OCI-LY3 (cell line): ENCODE measurements at regions not wholly inside any gene's neighbourhood (a gene's known extent, or its start where the extent isn't known, plus 50 kb on each side); places are given as distances from the start of the nearest gene placed in this dataset.

Source experiments
- H2AFZ ChIP-seq: fragments of 200-600, 300-600 bp; shearing (Covaris generic); 2 replicates; pipeline ENCODE4 v1.6.0; 2014; ENCODE audit warnings: antibody characterized with exemption, low read depth, low read length
- H3K27ac ChIP-seq: fragments of 200-600, 300-600 bp; sonication (generic); 2 replicates; pipeline ENCODE4 v1.5.1; 2014; ENCODE audit warnings: mild to moderate bottlenecking, low read length, moderate library complexity, mixed read lengths
- H3K27me3 ChIP-seq: fragments of 200-600, 300-600 bp; sonication (generic); 2 replicates; pipeline ENCODE4 v1.6.1; 2014; ENCODE audit warnings: low read depth, low read length, mixed read lengths
- H3K36me3 ChIP-seq: fragments of 200-600, 300-600 bp; sonication (generic); replicated peaks from 2 replicates; pipeline ENCODE3; 2014; ENCODE audit warnings: low read depth, low read length, mixed read lengths
- H3K4me1 ChIP-seq: fragments of 300-600, 200-600 bp; sonication (generic); 2 replicates; pipeline ENCODE4 v1.6.1; 2014; ENCODE audit warnings: low read length, mixed read lengths
- H3K4me2 ChIP-seq: fragments of 200-600, 300-600 bp; sonication (generic); 2 replicates; pipeline ENCODE4 v1.6.1; 2014; ENCODE audit warnings: low read length, mixed read lengths
- H3K4me3 ChIP-seq: fragments of 300-600, 200-600 bp; sonication (generic); 2 replicates; pipeline ENCODE4 v1.5.1; 2014; ENCODE audit warnings: antibody characterized with exemption, mild to moderate bottlenecking, low read length, moderate library complexity
- H3K79me2 ChIP-seq: fragments of 300-600, 200-600 bp; shearing (Covaris generic); 2 replicates; pipeline ENCODE4 v1.6.1; 2014; ENCODE audit warnings: mild to moderate bottlenecking, low read length, mixed read lengths
- H3K9ac ChIP-seq: fragments of 300-600, 200-600 bp; shearing (Covaris generic); 2 replicates; pipeline ENCODE4 v1.6.0; 2014; ENCODE audit warnings: mild to moderate bottlenecking, low read length, moderate library complexity
- H3K9me3 ChIP-seq: fragments of 200-600, 300-600 bp; shearing (Covaris generic); 2 replicates; pipeline ENCODE4 v1.6.1; 2014; ENCODE audit warnings: low read length, mixed read lengths; ENCODE audit not compliant: insufficient read depth
- H4K20me1 ChIP-seq: fragments of 200-600, 300-600 bp; sonication (generic); 2 replicates; pipeline ENCODE4 v1.6.1; 2016; ENCODE audit warnings: low read length, mixed read lengths; ENCODE audit not compliant: insufficient read depth
- CTCF ChIP-seq: fragments of 200-600, 300-600 bp; sonication (generic); IDR thresholded peaks from 2 replicates; pipeline ENCODE4 v1.5.1; 2014; ENCODE audit warnings: antibody characterized with exemption, low read length, low read depth
- EZH2phosphoT487 ChIP-seq: fragments of 200-600 bp; shearing (Covaris generic); IDR thresholded peaks from 2 replicates; pipeline ENCODE4 v1.6.1; 2018; ENCODE audit warnings: antibody characterized with exemption, mixed run types, low read depth

GRCh38 chr2:6667326-6667725 is 198.4 kb downstream of the CMPK2 start:
- TF ChIP-seq EZH2phosphoT487, result no peak
- no peak for TF ChIP-seq CTCF
- no peak overlapping the region for H3K4me2 ChIP-seq
- no peak overlapping the region for H2AFZ ChIP-seq
- H3K4me3 ChIP-seq, result no peak overlapping the region
- no peaks in the 10 kb centered on the region for H4K20me1 ChIP-seq
- H3K27ac ChIP-seq, result no peak overlapping the region
- no peaks in the 10 kb centered on the region for H3K9me3 ChIP-seq
- no peaks in the 10 kb centered on the region for H3K79me2 ChIP-seq
- H3K4me1 ChIP-seq, result no peaks in the 10 kb centered on the region
- H3K36me3 ChIP-seq, result no peaks in the 10 kb centered on the region
- H3K27me3 ChIP-seq, result no peaks in the 10 kb centered on the region
- H3K9ac ChIP-seq, result no peak overlapping the region

- H3K36me3 ChIP-seq, result no peaks in the 10 kb centered on the region
- no peak overlapping the region for H3K9ac ChIP-seq
- no peak overlapping the region for H2AFZ ChIP-seq
- H3K27ac ChIP-seq, result no peak overlapping the region
- H3K27me3 ChIP-seq, result no peaks in the 10 kb centered on the region
- H3K4me3 ChIP-seq, result no peak overlapping the region
- H4K20me1 ChIP-seq, result no peaks in the 10 kb centered on the region
- H3K4me1 ChIP-seq, result no peaks in the 10 kb centered on the region
- no peak overlapping the region for H3K4me2 ChIP-seq
- no peaks in the 10 kb centered on the region for H3K9me3 ChIP-seq
- no peaks in the 10 kb centered on the region for H3K79me2 ChIP-seq
- TF ChIP-seq EZH2phosphoT487 (no peak), CTCF (no peak)
These were observed 193.8 kb downstream of the CMPK2 start for GRCh38 chr2:6671913-6672312.

- Histone ChIP-seq H3K27ac (no peak overlapping the region), H4K20me1 (no peaks in the 10 kb centered on the region), H3K9ac (no peak overlapping the region), H3K4me2 (no peak overlapping the region), H2AFZ (no peak overlapping the region), H3K9me3 (no peaks in the 10 kb centered on the region), H3K36me3 (no peaks in the 10 kb centered on the region), H3K4me3 (no peak overlapping the region), H3K27me3 (no peaks in the 10 kb centered on the region), H3K79me2 (no peaks in the 10 kb centered on the region), H3K4me1 (no peaks in the 10 kb centered on the region)
- TF ChIP-seq EZH2phosphoT487 (no peak), CTCF (no peak)
These were observed 191.3 kb downstream of the CMPK2 start for GRCh38 chr2:6674381-6674780.

GRCh38 chr2:6675791-6676190 is 189.9 kb downstream of the CMPK2 start:
- H3K4me1 ChIP-seq, result no peaks in the 10 kb centered on the region
- no peak overlapping the region for H2AFZ ChIP-seq
- TF ChIP-seq CTCF, result no peak
- TF ChIP-seq EZH2phosphoT487, result no peak
- H3K36me3 ChIP-seq, result no peaks in the 10 kb centered on the region
- H3K4me3 ChIP-seq, result no peak overlapping the region
- H3K79me2 ChIP-seq, result no peaks in the 10 kb centered on the region
- H3K27me3 ChIP-seq, result no peaks in the 10 kb centered on the region
- H3K9ac ChIP-seq, result no peak overlapping the region
- no peak overlapping the region for H3K4me2 ChIP-seq
- no peaks in the 10 kb centered on the region for H4K20me1 ChIP-seq
- H3K9me3 ChIP-seq, result no peaks in the 10 kb centered on the region
- no peak overlapping the region for H3K27ac ChIP-seq
